ENCODE measurements at regions not wholly inside any gene's neighbourhood (a gene's known extent, or its start where the extent isn't known, plus 50 kb on each side); places are given as distances from the start of the nearest gene placed in this dataset.

GRCh38 chr1:79807816-79808215 is 801.3 kb upstream of the ADGRL4 start:
- no peak overlapping the region for H3K27ac ChIP-seq (ENCODE audit: low read length)

GRCh38 chr1:79797487-79797886 is 791.0 kb upstream of the ADGRL4 start:
- H3K9me3 ChIP-seq (ENCODE audit: low read length): no peaks in the 10 kb centered on the region
- H3K27ac ChIP-seq (ENCODE audit: low read length): no peak overlapping the region
- H3K9me2 ChIP-seq (ENCODE audit: insufficient read depth, low read length): no peaks in the 10 kb centered on the region
- no peaks in the 10 kb centered on the region for H3F3A ChIP-seq (ENCODE audit: insufficient read depth, low read length, poor library complexity, severe bottlenecking)
- no peak for TF ChIP-seq EP300 (conservative IDR thresholded peaks at IDR 0.05; ENCODE audit: poor library complexity, severe bottlenecking)
- no peak for TF ChIP-seq CTCF (IDR thresholded peaks at IDR 0.05; ENCODE audit: poor library complexity, severe bottlenecking)
- no peak for TF ChIP-seq TAF1 (IDR thresholded peaks at IDR 0.05; ENCODE audit: low read depth)
- TF ChIP-seq MXI1 (conservative IDR thresholded peaks at IDR 0.05; ENCODE audit: poor library complexity, severe bottlenecking): no peak
- no peak for TF ChIP-seq REST (IDR thresholded peaks at IDR 0.05; ENCODE audit: borderline replicate concordance)
- no peak for TF ChIP-seq RAD21 (conservative IDR thresholded peaks at IDR 0.05)
- TF ChIP-seq POLR2AphosphoS5 (IDR thresholded peaks at IDR 0.05): no peak
- H3K4me3 ChIP-seq (ENCODE audit: low read length): no peak overlapping the region
- no peak overlapping the region for H3K9ac ChIP-seq (ENCODE audit: low read length)
- H3K4me2 ChIP-seq (ENCODE audit: low read length): no peak overlapping the region
- H3K36me3 ChIP-seq (ENCODE audit: insufficient read depth, low read length): no peaks in the 10 kb centered on the region
- H4K20me1 ChIP-seq (ENCODE audit: insufficient read depth): no peaks in the 10 kb centered on the region
- H3K27me3 ChIP-seq (ENCODE audit: insufficient read depth, low read depth, low read length): no peaks in the 10 kb centered on the region
- no peak overlapping the region for H2AFZ ChIP-seq (ENCODE audit: low read depth, low read length)
- H3K79me2 ChIP-seq (replicated peaks; ENCODE audit: insufficient read depth, low read length): no peaks in the 10 kb centered on the region

More at GRCh38 chr1:79807816-79808215, 801.3 kb upstream of the ADGRL4 start:
- no peak overlapping the region for H3K9ac ChIP-seq (ENCODE audit: low read length)
- TF ChIP-seq EZH2 (IDR thresholded peaks at IDR 0.05; ENCODE audit: borderline replicate concordance, insufficient read depth, low read length, poor library complexity, severe bottlenecking): no peak
- no peak for TF ChIP-seq REST (IDR thresholded peaks at IDR 0.05; ENCODE audit: borderline replicate concordance)
- TF ChIP-seq SMC3 (conservative IDR thresholded peaks at IDR 0.05; ENCODE audit: poor library complexity): no peak
- TF ChIP-seq CTCF (IDR thresholded peaks at IDR 0.05; ENCODE audit: poor library complexity, severe bottlenecking): no peak
- H3K4me2 ChIP-seq (ENCODE audit: low read length): no peak overlapping the region
- H3F3A ChIP-seq (ENCODE audit: insufficient read depth, low read length, poor library complexity, severe bottlenecking): no peaks in the 10 kb centered on the region
- no peak overlapping the region for H2AFZ ChIP-seq (ENCODE audit: low read depth, low read length)
- H4K20me1 ChIP-seq (ENCODE audit: insufficient read depth): no peaks in the 10 kb centered on the region
- H3K9me3 ChIP-seq (ENCODE audit: low read length): no peaks in the 10 kb centered on the region
- H3K9me2 ChIP-seq (ENCODE audit: insufficient read depth, low read length): no peaks in the 10 kb centered on the region
- no peaks in the 10 kb centered on the region for H3K27me3 ChIP-seq (ENCODE audit: insufficient read depth, low read depth, low read length)
- H3K36me3 ChIP-seq (ENCODE audit: insufficient read depth, low read length): no peaks in the 10 kb centered on the region
- no peak overlapping the region for H3K4me3 ChIP-seq (ENCODE audit: low read length)
- H3K79me2 ChIP-seq (replicated peaks; ENCODE audit: insufficient read depth, low read length): no peaks in the 10 kb centered on the region

Data from neural cell (in vitro differentiated cells).